Liver (tissue), 8 donors: ENCODE measurements at regions not wholly inside any gene's neighbourhood (a gene's known extent, or its start where the extent isn't known, plus 50 kb on each side); places are given as distances from the start of the nearest gene placed in this dataset.

ENCODE experiments used
- DNase-seq: peaks from one replicate; pipeline ENCODE4 v3.0.0-alpha.2; 2017; ENCODE audit warnings: low spot score
- H3K27ac ChIP-seq, 2 donors: one replicate each; pipeline ENCODE4 v1.7.0; 2013; ENCODE audit warnings: inconsistent platforms in 2 of 2, low read length in 2 of 2, control low read depth in 1 of 2, low read depth in 1 of 2, mild to moderate bottlenecking in 1 of 2
- H3K27me3 ChIP-seq, 4 donors: one replicate each; pipeline versions ENCODE4 v1.6.1 to v1.7.0; 2013; ENCODE audit warnings: low read length in 3 of 4, inconsistent platforms in 1 of 4, mild to moderate bottlenecking in 1 of 4, moderate library complexity in 1 of 4; ENCODE audit not compliant: control insufficient read depth in 4 of 4, insufficient read depth in 4 of 4
- H3K36me3 ChIP-seq, 4 donors: one replicate each; pipeline versions ENCODE4 v1.6.1 to v1.7.0; 2013; ENCODE audit warnings: low read length in 3 of 4, mild to moderate bottlenecking in 3 of 4, low read depth in 1 of 4, moderate library complexity in 1 of 4; ENCODE audit not compliant: control insufficient read depth in 4 of 4, insufficient read depth in 3 of 4
- H3K4me1 ChIP-seq, 4 donors: one replicate each; pipeline versions ENCODE4 v1.6.1 to v1.7.0; 2013; ENCODE audit warnings: low read length in 3 of 4, mild to moderate bottlenecking in 3 of 4, moderate library complexity in 1 of 4; ENCODE audit not compliant: control insufficient read depth in 4 of 4, insufficient read depth in 4 of 4
- H3K4me3 ChIP-seq, 3 donors: one replicate each; pipeline versions ENCODE4 v1.6.1 to v1.7.0; 2013; ENCODE audit warnings: low read length in 3 of 3, control low read depth in 1 of 3, low read depth in 1 of 3, mild to moderate bottlenecking in 1 of 3
- H3K9ac ChIP-seq, 2 donors: one replicate each; pipeline ENCODE4 v1.7.0; 2013; ENCODE audit warnings: low read length in 2 of 2, mild to moderate bottlenecking in 2 of 2, moderate library complexity in 2 of 2, control low read depth in 1 of 2, low read depth in 1 of 2
- H3K9me3 ChIP-seq, 4 donors: one replicate each; pipeline versions ENCODE4 v1.6.1 to v1.7.0; 2013; ENCODE audit warnings: low read length in 3 of 4; ENCODE audit not compliant: control insufficient read depth in 4 of 4
- ATF3 ChIP-seq: IDR thresholded peaks from 2 replicates; pipeline ENCODE4 v1.6.1; 2016; ENCODE audit warnings: antibody characterized with exemption
- CTCF ChIP-seq: fragments of 150-350 bp; IDR thresholded peaks from 2 replicates; pipeline ENCODE4 v1.5.1; 2017; ENCODE audit warnings: improper control_type of control experiment, low read depth, low read length; ENCODE audit not compliant: missing input control
- EGR1 ChIP-seq, 2 donors: IDR thresholded peaks; 2 replicates each; pipeline ENCODE4 v1.6.1; 2016 to 2018; ENCODE audit warnings: antibody characterized with exemption in 2 of 2, low read depth in 2 of 2
- FOXA1 ChIP-seq: IDR thresholded peaks from 2 replicates; pipeline ENCODE4 v1.6.1; 2016; ENCODE audit warnings: antibody characterized with exemption
- FOXA2 ChIP-seq: IDR thresholded peaks from 2 replicates; pipeline ENCODE4 v1.6.1; 2016; ENCODE audit warnings: antibody characterized with exemption
- GABPA ChIP-seq, 2 donors: IDR thresholded peaks in 1 of 2; conservative IDR thresholded peaks in 1 of 2; 2 replicates each; pipeline ENCODE4 v1.6.1; 2016; ENCODE audit warnings: antibody characterized with exemption in 2 of 2, mild to moderate bottlenecking in 1 of 2, moderate library complexity in 1 of 2
- HNF4A ChIP-seq, 2 donors: conservative IDR thresholded peaks; 2 replicates each; pipeline ENCODE4 v1.6.1; 2016; ENCODE audit warnings: antibody characterized with exemption in 2 of 2, mild to moderate bottlenecking in 2 of 2
- HNF4G ChIP-seq: IDR thresholded peaks from 2 replicates; pipeline ENCODE4 v1.6.1; 2016; ENCODE audit warnings: antibody characterized with exemption
- JUND ChIP-seq, 2 donors: IDR thresholded peaks; 2 replicates each; pipeline ENCODE4 v1.6.1; 2016; ENCODE audit warnings: antibody characterized with exemption in 2 of 2
- MAX ChIP-seq: IDR thresholded peaks from 2 replicates; pipeline ENCODE4 v1.6.1; 2016; ENCODE audit warnings: antibody characterized with exemption
- NR2F2 ChIP-seq: IDR thresholded peaks from 2 replicates; pipeline ENCODE4 v1.6.1; 2016; ENCODE audit warnings: antibody characterized with exemption
- RAD21 ChIP-seq, 2 donors: IDR thresholded peaks; 2 replicates each; pipeline ENCODE4 v1.6.1; 2016; ENCODE audit warnings: antibody characterized with exemption in 2 of 2, mild to moderate bottlenecking in 2 of 2
- REST ChIP-seq: IDR thresholded peaks from 2 replicates; pipeline ENCODE4 v1.6.1; 2016; ENCODE audit warnings: antibody characterized with exemption, mild to moderate bottlenecking
- RXRA ChIP-seq, 2 donors: IDR thresholded peaks; 2 replicates each; pipeline ENCODE4 v1.6.1; 2017 to 2018; ENCODE audit warnings: antibody characterized with exemption in 2 of 2, mild to moderate bottlenecking in 1 of 2
- SP1 ChIP-seq: IDR thresholded peaks from 2 replicates; pipeline ENCODE4 v1.6.1; 2018; ENCODE audit warnings: antibody characterized with exemption, mild to moderate bottlenecking
- TAF1 ChIP-seq: conservative IDR thresholded peaks from 2 replicates; pipeline ENCODE4 v1.6.1; 2016; ENCODE audit warnings: antibody characterized with exemption, mild to moderate bottlenecking
- YY1 ChIP-seq: IDR thresholded peaks from 2 replicates; pipeline ENCODE4 v1.6.1; 2016; ENCODE audit warnings: antibody characterized with exemption, mild to moderate bottlenecking
- WGBS: extraction: QIAGEN DNeasy Blood & Tissue Kit; methylation state at CpG from one replicate; pipeline ENCODE4 v1.1.7; 2013; 5-methylcytosine and 5-hydroxymethylcytosine counted together
- TF ChIP-seq, protein P1 (sequence below): IDR thresholded peaks from 2 replicates; pipeline ENCODE4 v1.6.1; 2016; ENCODE audit warnings: antibody characterized with exemption
- donor health status: healthy.
- donor health status: healthy.
- donor health status: healthy.
- donor health status: healthy.
- donor health status: healthy.

- TF ChIP-seq MAX (no peak), REST (no peak)
- Histone ChIP-seq H3K4me3 (no peak overlapping the region), H3K9me3 (no peaks in the 10 kb centered on the region), H3K9ac (no peak overlapping the region), H3K27ac (no peak overlapping the region), H3K4me1 (peaks cover 0 to 16% (median 11%) of the 10 kb centered on the region in 4 donors), H3K27me3 (no peaks in the 10 kb centered on the region), H3K36me3 (no peaks in the 10 kb centered on the region)
- 94% methylated on average over 3 of the region's 3 CpGs for WGBS
- no peak for DNase-seq
Measured at GRCh38 chr4:124433044-124433443, 279.5 kb downstream of the ANKRD50 start.

DNA sequence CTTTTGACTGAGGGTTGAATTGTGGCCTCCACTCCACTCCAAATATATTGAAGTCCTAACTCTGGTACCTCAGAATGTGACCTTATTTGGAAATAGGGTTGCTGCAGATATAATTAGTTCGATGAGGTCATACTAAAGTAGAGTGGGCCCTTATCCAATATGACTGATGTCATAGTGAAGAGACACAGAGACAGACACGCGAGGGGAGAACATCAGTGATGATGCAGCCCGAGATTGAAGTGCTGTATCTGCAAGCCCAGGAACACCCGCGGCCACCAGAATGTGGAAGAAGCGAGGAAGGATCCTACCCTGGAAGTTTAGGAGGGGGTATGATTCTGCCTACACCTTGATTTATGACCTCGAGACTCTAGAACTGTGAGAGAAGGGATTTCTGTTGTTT lies 279.0 kb downstream of the ANKRD50 start:
- 95% methylated on average over 8 of the region's 8 CpGs for WGBS
- Histone ChIP-seq H3K9ac (no peak overlapping the region), H3K36me3 (no peaks in the 10 kb centered on the region), H3K4me3 (no peak overlapping the region), H3K27me3 (no peaks in the 10 kb centered on the region), H3K27ac (no peak overlapping the region), H3K9me3 (no peaks in the 10 kb centered on the region), H3K4me1 (peaks cover 0 to 11% (median 8%) of the 10 kb centered on the region in 4 donors)
- TF ChIP-seq CTCF (no peak), HNF4A (conservative IDR thresholded peaks at IDR 0.05) (no peak), SP1 (no peak), HNF4G (no peak), EGR1 (IDR thresholded peaks at IDR 0.05; ENCODE audit: low read depth in 2 of 2) (no peak), RXRA (IDR thresholded peaks at IDR 0.05) (no peak), YY1 (no peak), REST (no peak), NR2F2 (no peak), GABPA (IDR thresholded peaks at IDR 0.05 in 1 of 2, conservative IDR thresholded peaks at IDR 0.05 in 1 of 2) (no peak), FOXA1 (no peak), ATF3 (no peak), RAD21 (IDR thresholded peaks at IDR 0.05) (no peak), TAF1 (no peak), MAX (no peak), FOXA2 (no peak), JUND (IDR thresholded peaks at IDR 0.05) (no peak)
- TF ChIP-seq, protein P1, sequence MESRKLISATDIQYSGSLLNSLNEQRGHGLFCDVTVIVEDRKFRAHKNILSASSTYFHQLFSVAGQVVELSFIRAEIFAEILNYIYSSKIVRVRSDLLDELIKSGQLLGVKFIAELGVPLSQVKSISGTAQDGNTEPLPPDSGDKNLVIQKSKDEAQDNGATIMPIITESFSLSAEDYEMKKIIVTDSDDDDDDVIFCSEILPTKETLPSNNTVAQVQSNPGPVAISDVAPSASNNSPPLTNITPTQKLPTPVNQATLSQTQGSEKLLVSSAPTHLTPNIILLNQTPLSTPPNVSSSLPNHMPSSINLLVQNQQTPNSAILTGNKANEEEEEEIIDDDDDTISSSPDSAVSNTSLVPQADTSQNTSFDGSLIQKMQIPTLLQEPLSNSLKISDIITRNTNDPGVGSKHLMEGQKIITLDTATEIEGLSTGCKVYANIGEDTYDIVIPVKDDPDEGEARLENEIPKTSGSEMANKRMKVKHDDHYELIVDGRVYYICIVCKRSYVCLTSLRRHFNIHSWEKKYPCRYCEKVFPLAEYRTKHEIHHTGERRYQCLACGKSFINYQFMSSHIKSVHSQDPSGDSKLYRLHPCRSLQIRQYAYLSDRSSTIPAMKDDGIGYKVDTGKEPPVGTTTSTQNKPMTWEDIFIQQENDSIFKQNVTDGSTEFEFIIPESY: no peak
- DNase-seq: no peak
